HG02981 (cell line): ENCODE measurements at regions not wholly inside any gene's neighbourhood (a gene's known extent, or its start where the extent isn't known, plus 50 kb on each side); places are given as distances from the start of the nearest gene placed in this dataset.
"Not testable (repeated sequence)": the region's sequence is repeated elsewhere in the genome, so short reads cannot be mapped to it uniquely, and the experiment has no call there.

Experiments used
- ATAC-seq: cut with Tn5 transposase; IDR thresholded peaks from one replicate; pipeline ENCODE4 v1.9.1; 2021; ENCODE audit warnings: mild to moderate bottlenecking, moderate library complexity; ENCODE audit not compliant: unreplicated experiment

- no peak for ATAC-seq
Measured at GRCh38 chr14:41120402-41120801, 486.3 kb upstream of the LRFN5 start.

GRCh38 chr14:41096131-41096530, 510.5 kb upstream of the LRFN5 start:
- no peak for ATAC-seq

- ATAC-seq = no peak
Measured at GRCh38 chr14:41087056-41087455, 519.6 kb upstream of the LRFN5 start.

GRCh38 chr14:41073544-41073943, 533.1 kb upstream of the LRFN5 start:
- no peak for ATAC-seq

GRCh38 chr14:41072776-41073175, 533.9 kb upstream of the LRFN5 start:
- no peak for ATAC-seq

- ATAC-seq = no peak
Measured at GRCh38 chr14:41071351-41071750, 535.3 kb upstream of the LRFN5 start.

- ATAC-seq = no peak
Measured at GRCh38 chr14:41062826-41063225, 543.9 kb upstream of the LRFN5 start.

GRCh38 chr14:41055589-41055988, 551.1 kb upstream of the LRFN5 start:
- ATAC-seq = no peak

- ATAC-seq = no peak
Measured at GRCh38 chr14:41051801-41052200, 554.9 kb upstream of the LRFN5 start.

GRCh38 chr14:41047763-41048162, 558.9 kb upstream of the LRFN5 start:
- no peak for ATAC-seq

- no peak for ATAC-seq
Measured at GRCh38 chr14:41037388-41037787, 569.3 kb upstream of the LRFN5 start.

- ATAC-seq = no peak
Measured at GRCh38 chr14:41034969-41035368, 571.7 kb upstream of the LRFN5 start.

- no peak for ATAC-seq
Measured at GRCh38 chr14:41022932-41023331, 583.7 kb upstream of the LRFN5 start.

- no peak for ATAC-seq
Measured at GRCh38 chr14:41016213-41016612, 590.5 kb upstream of the LRFN5 start.

GRCh38 chr14:41000350-41000749, 606.3 kb upstream of the LRFN5 start:
- ATAC-seq = no peak

- no peak for ATAC-seq
Measured at GRCh38 chr14:40989260-40989659, 617.4 kb upstream of the LRFN5 start.

GRCh38 chr14:40987481-40987880, 619.2 kb upstream of the LRFN5 start:
- no peak for ATAC-seq

GRCh38 chr14:40986655-40987054, 620.0 kb upstream of the LRFN5 start:
- no peak for ATAC-seq

- ATAC-seq = no peak
Measured at GRCh38 chr14:40985584-40985983, 621.1 kb upstream of the LRFN5 start.

- no peak for ATAC-seq
Measured at GRCh38 chr14:40983604-40984003, 623.1 kb upstream of the LRFN5 start.

GRCh38 chr14:40981247-40981646, 625.4 kb upstream of the LRFN5 start:
- no peak for ATAC-seq

- ATAC-seq = not testable (repeated sequence)
Measured at GRCh38 chr14:40960257-40960656, 646.4 kb upstream of the LRFN5 start.

- no peak for ATAC-seq
Measured at GRCh38 chr14:40955131-40955505, 651.6 kb upstream of the LRFN5 start.
